ENCODE measurements at regions not wholly inside any gene's neighbourhood (a gene's known extent, or its start where the extent isn't known, plus 50 kb on each side); places are given as distances from the start of the nearest gene placed in this dataset.

DNA sequence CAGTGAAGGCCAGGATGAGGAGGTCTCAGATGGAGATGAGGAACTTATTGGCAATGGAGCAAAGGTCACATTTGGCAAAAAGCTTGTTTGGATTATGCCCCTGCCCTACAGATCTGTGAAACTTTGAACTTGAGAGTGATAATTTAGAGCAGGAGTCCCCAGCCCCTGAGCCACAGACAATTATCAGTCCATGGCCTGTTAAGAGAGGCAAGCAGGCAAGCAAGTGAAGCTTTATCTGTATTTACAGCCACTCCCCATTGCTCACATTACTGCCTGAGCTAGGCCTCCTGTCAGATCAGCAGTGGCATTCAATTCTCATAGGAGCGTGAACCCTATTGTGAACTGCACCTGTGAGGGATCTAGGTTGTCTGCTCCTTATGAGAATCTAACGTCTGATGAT is 1076.9 kb upstream of the TENM4 start (continued):
- TF ChIP-seq NR2F2 (IDR thresholded peaks at IDR 0.05) (no peak), HNF4A (conservative IDR thresholded peaks at IDR 0.05) (no peak), FOXA2 (IDR thresholded peaks at IDR 0.05) (no peak)

DNA sequence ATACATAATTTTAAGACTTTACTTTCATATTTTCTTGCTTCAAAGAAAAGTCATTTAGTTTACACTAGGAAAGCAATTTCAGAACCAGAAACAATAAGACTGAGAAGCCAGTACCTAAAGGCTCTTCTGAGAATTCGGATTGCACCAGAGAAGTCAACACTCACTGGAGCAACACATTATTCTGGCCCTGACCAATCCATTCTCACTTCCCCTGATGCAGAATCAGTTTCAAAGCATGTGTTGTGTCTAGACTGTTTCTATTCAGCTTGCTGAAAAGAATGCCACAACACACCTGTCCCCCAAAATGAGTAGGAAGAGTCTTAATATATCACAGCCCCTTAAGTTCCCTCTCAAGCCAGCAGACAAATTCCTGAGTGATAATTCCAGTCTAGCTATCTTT is 1074.3 kb upstream of the TENM4 start:
- no peaks in the 10 kb centered on the region for H3K36me3 ChIP-seq (ENCODE audit: control insufficient read depth in 4 of 4, insufficient read depth in 3 of 4, low read depth in 1 of 4, low read length in 3 of 4)
- no peaks in the 10 kb centered on the region for H3K9me3 ChIP-seq (ENCODE audit: control insufficient read depth in 4 of 4, low read length in 3 of 4)
- no peaks in the 10 kb centered on the region for H3K4me1 ChIP-seq (ENCODE audit: control insufficient read depth in 4 of 4, insufficient read depth in 4 of 4, low read length in 3 of 4)
- 53% methylated on average over 1 of the region's 1 CpG for WGBS
- no peak overlapping the region for H3K9ac ChIP-seq (ENCODE audit: low read depth in 1 of 2, low read length in 2 of 2)
- TF ChIP-seq REST (IDR thresholded peaks at IDR 0.05) (no peak), ZBTB33 (IDR thresholded peaks at IDR 0.05) (no peak), EGR1 (IDR thresholded peaks at IDR 0.05; ENCODE audit: low read depth in 2 of 2) (no peak), FOXA2 (IDR thresholded peaks at IDR 0.05) (no peak), YY1 (IDR thresholded peaks at IDR 0.05) (no peak), HNF4G (IDR thresholded peaks at IDR 0.05) (no peak), HNF4A (conservative IDR thresholded peaks at IDR 0.05) (no peak), FOXA1 (IDR thresholded peaks at IDR 0.05) (no peak), TAF1 (conservative IDR thresholded peaks at IDR 0.05) (no peak), CTCF (IDR thresholded peaks at IDR 0.05; ENCODE audit: low read depth, low read length, missing input control) (no peak), ATF3 (IDR thresholded peaks at IDR 0.05) (no peak), NR2F2 (IDR thresholded peaks at IDR 0.05) (no peak), SP1 (IDR thresholded peaks at IDR 0.05) (no peak), JUND (IDR thresholded peaks at IDR 0.05) (no peak), GABPA (IDR thresholded peaks at IDR 0.05 in 1 of 2, conservative IDR thresholded peaks at IDR 0.05 in 1 of 2) (no peak), RXRA (IDR thresholded peaks at IDR 0.05) (no peak)
- DNase-seq (ENCODE audit: low spot score) = no peak
- no peaks in the 10 kb centered on the region for H3K27me3 ChIP-seq (ENCODE audit: control insufficient read depth in 4 of 4, insufficient read depth in 4 of 4, low read length in 3 of 4)
- H3K4me3 ChIP-seq (ENCODE audit: low read depth in 1 of 3, low read length in 3 of 3) = no peak overlapping the region
- no peak overlapping the region for H3K27ac ChIP-seq (ENCODE audit: low read depth in 1 of 2, low read length in 2 of 2)

All from liver (tissue), 8 donors.